Endothelial cell of hepatic sinusoid (primary cell): ENCODE measurements at regions not wholly inside any gene's neighbourhood (a gene's known extent, or its start where the extent isn't known, plus 50 kb on each side); places are given as distances from the start of the nearest gene placed in this dataset.
"Not testable (repeated sequence)": the region's sequence is repeated elsewhere in the genome, so short reads cannot be mapped to it uniquely, and the experiment has no call there.

Experiments used
- in situ Hi-C: cut with HindIII; loops from 2 replicates; pipeline ENCODE4 v1.10.0; 2017; ENCODE audit warnings: low sequenced_read_pairs

DNA sequence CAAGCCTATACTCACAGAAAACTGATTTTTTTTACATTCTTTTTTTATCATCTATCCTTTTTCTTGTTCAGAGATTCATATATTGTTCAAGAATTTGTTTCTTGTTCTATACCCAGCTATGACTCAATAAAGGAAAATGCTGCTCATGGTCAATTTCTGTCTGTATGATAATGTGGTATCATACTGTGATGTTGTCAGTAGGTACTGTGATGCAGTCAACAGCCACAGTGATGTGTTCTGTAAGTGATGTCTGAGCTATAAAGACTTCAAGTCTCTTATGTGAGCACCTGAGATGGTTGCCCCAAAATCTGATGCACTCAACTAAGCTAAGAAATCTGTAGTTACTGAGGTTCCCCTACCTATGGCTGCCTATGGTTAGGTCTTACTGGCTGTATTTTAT, 294.2 kb upstream of the GRIN3A start:
- in situ Hi-C loops = no loop called here

DNA sequence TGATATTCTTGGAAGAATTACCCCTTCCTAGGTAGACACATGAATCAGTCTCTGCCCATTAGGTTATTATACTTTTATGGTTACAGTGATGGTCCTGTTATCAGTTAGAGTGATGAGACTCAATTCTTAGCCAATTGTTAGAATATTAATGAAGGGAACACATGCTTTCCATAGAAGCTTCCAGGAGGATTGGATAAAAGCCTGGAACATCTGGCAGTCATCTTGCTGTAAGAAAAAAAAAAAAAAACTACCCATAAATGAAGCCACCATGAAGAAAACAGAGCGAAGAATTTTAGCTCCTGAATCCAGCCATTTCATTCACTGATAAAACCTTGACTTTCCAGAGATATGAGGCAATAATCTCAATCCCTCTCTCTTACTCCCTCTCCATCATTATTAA, 262.5 kb upstream of the GRIN3A start:
- in situ Hi-C loops = no loop called here

GRCh38 chr9:101999441-101999840, 261.0 kb upstream of the GRIN3A start:
- in situ Hi-C loops = no loop called here

DNA sequence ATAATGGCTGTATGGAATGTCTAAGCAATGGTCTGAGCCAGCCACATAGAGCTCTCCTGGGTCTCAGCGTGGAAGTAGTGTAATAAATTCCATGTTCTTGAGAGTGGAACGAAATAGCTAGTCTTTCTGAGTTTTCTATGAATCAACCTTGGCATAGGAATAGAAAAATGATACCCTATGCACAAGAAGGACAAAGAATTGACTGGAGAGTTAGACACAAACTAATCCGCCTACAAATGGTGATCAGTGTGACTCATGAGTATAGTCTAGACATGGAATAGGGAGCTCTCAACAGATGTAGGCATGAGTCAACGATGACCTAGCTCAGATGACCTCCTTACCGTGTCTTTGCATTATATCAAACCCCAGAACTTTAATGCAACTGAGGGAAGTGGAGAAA, 256.8 kb upstream of the GRIN3A start:
- in situ Hi-C loops = no loop called here

- in situ Hi-C loops = no loop called here
Measured at GRCh38 chr9:101993771-101994170, 255.3 kb upstream of the GRIN3A start.

GRCh38 chr9:101991926-101992325, 253.5 kb upstream of the GRIN3A start:
- in situ Hi-C loops = no loop called here

DNA sequence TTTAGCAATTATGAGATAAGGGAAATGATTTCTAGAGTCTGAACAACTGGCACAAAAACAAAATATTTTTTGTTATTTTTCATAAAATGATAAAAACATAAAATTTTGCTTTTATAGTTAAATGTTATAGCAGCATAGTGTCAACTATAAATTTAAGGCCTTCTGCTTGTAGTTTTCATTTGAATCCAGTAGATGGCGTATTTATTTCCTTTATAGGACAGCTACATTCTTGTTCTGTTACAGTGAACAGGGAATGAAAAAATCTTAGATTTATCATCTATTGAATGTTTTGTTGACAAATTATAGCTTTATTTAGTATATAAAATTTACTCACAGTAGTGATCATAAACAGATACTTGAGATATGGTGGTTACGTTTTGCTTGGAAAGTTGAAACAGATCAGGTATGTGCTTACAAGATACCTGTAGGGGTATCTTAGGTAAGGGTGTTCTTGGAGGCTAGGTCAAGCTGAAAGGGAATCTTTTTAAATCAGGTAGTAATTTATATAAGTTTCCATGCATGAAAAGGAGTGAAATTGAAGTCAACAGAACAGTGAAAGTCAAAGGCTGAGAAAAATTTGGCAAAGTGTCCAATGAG, 239.3 kb upstream of the GRIN3A start:
- in situ Hi-C loops = no loop called here

DNA sequence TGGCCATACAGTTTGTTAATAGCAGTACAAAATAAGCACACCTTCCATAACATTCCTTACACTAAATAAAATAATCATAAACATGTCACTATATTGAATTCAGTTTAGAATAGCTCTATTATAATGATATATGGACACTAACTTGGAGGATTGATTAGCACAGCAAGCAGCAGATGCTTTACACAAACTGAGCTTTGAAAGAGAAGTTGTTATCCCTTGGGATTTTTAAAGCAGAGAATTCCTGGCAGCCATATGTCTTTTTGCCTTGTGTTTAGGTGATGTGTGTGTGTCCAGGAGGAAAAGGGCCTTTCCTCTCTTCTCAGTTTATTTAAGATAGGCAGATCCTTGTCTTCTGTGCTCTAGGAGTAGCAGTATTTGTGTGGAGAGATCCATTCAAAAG, 232.2 kb upstream of the GRIN3A start:
- in situ Hi-C loops = no loop called here

GRCh38 chr9:101968392-101968791, 229.9 kb upstream of the GRIN3A start:
- in situ Hi-C loops = no loop called here

- in situ Hi-C loops = no loop called here
Measured at GRCh38 chr9:101966691-101967090, 228.2 kb upstream of the GRIN3A start.

DNA sequence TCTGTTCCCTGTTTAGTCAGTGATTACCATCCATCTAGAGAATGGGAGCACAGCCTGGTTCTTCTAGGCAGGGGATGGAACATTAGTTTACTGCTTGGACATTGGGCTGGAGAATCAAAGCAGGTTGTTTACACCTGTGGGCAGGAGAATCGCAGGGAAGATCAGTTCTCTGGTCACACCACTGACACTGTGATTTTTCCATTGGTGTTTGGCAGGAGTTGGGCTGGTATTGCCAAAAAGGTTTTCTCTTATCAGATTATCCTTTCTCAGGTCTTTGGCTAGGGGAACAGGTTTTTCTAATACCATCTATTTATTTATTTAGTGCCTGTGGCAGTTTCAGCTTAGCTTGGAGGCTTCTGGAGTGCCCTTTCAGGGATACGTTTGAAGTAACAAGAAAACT, 219.3 kb upstream of the GRIN3A start:
- in situ Hi-C loops = no loop called here

DNA sequence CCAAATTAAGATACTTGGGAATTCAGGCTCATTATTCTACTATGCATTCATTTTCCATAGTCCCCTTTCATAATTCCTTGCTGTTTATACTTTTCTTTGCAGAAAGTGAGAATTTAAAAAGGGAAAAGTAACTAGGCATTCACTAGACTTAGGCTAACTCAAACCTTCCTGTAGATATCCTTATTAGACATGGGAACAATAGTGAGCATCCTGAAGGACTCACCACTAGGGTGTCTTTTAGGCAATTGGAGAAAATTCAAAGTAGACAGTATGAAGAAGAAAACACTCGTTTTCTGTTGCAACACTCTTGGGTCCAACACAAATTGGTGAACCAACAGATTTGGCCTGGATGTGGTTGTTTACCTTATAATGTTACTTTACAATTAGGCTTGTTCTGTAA, 213.2 kb upstream of the GRIN3A start:
- in situ Hi-C loops = no loop called here

DNA sequence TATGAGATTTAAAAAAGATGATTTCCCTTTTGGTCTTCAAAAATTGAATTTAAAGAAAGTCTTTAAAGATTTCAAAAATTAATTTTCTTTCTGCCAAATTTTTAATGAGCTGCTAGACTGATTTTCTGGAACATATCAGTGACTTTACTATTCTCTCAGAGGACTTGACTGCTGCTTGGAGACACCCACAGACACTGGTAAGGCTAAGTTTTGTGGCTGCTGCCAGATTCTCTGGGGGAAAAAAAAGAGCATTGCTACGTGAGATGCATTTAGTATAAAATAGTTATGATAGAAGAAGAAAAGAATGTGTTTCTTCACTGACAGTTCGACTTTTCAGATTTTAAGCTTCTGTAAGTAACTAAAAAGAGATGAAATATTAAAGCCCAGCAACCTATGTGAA, 193.3 kb upstream of the GRIN3A start:
- in situ Hi-C loops = no loop called here

DNA sequence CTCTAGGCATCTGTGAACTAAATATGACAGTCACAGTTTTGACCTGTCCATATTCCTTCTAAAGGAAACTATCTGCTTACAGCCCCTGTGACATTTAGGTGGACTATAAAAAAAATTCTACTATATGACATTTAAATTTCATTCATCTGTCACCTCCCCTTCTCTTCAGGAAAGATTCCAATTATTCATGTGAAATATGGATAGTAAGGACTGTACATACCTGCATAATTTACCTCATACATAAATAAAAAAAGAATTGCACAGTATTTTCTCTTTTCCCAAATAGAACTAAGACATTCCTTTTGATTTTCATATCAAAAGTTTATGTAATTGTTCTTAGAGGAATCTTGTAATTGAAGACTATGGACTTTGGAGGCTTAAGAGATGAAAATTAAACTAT, 192.3 kb upstream of the GRIN3A start:
- in situ Hi-C loops = no loop called here

DNA sequence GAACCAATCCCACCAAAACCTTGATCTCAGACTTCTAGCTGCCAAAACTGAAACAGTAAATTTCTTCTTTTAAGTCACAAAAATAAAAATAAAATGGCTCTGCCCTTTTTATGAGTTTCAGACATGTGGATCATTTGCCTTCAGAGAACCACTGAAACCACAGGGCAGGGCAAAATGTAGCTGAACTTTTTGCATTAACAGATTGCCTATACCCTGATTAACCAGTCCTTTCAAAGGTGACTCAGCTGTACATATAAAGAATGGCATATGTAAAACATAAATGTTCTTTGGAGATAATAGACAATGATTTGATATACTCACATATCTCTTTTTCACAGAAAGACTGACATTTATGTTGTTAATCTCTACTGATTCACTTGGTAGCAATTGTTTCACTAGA, 187.1 kb upstream of the GRIN3A start:
- in situ Hi-C loops = no loop called here

DNA sequence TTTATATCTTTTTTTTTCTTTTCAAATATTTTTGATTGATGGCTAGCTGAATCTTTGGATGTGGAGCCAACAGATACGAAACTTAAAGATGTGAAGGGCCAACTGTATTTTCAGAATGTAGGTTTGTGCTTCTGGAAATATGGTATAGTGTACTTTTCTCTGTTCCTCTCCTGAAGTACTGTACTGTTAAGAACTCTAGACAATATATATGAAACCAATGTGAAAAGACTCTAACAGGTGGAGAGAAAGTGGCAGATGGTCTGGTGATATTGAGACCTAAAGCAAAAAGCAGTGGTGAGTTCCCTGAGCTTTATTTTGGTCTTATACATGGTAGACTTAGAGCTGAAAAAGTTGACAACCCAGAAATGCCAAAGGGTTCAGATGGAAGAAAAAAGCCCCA, 185.0 kb upstream of the GRIN3A start:
- in situ Hi-C loops = no loop called here

- in situ Hi-C loops = not testable (repeated sequence)
Measured at GRCh38 chr9:101916948-101917347, 178.5 kb upstream of the GRIN3A start.

- in situ Hi-C loops = no loop called here
Measured at GRCh38 chr9:101915482-101915881, 177.0 kb upstream of the GRIN3A start.

DNA sequence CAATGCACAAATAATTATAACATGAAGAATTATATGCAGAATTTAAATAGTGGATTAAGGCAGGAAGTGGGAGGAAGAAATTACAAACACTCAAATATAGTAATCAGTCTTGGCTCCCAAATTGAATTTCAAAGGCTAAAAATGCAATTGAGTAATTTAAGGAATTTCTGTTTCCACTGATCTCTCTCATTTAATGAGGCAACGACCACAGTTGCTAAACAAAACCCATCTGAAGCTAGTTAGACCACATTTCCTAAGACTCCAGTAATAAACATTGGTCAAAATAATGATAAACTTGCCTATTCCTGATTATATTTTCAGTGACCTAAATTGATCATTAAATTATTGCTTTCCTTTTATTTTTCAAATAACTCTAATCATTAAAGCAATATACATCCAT, 174.3 kb upstream of the GRIN3A start:
- in situ Hi-C loops = no loop called here

DNA sequence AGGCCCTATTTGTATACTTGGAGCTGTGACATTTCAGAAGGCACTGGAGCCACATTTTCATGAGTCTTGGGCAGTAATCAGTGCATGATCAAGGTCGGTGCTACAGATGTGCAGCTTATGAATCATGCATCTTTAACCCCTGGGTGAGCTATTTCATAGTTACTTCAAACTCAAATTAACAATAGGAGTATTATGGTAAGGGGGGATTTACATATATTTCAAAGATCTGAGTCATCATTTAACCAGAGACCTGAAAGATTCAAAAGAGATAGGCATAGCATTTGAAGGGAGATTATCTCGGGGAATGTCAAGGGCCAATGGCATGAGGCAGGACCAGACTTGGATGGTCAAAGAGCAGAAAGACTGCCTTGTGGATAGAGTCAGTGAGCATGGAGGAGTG, 169.0 kb upstream of the GRIN3A start:
- in situ Hi-C loops = no loop called here

DNA sequence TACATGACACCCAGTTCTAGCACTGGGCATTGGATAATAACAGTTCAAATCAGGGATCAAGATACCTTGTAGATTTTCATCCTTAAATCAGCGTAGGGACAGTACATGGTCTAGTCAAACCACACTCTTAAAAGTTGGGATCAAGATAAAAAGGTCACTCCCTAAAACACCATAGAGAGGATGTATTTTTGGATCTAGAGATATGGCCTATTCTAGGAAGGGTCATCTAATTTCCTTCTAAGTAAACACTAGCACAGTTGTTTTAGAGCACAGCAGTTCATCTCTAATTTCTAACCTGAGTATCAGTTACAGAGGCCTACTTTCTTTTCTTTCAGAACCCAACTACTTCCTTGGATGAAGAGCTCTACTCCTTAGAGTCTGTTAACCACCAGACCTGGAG, 166.4 kb upstream of the GRIN3A start:
- in situ Hi-C loops = no loop called here

- in situ Hi-C loops = no loop called here
Measured at GRCh38 chr9:101902051-101902450, 163.6 kb upstream of the GRIN3A start.

DNA sequence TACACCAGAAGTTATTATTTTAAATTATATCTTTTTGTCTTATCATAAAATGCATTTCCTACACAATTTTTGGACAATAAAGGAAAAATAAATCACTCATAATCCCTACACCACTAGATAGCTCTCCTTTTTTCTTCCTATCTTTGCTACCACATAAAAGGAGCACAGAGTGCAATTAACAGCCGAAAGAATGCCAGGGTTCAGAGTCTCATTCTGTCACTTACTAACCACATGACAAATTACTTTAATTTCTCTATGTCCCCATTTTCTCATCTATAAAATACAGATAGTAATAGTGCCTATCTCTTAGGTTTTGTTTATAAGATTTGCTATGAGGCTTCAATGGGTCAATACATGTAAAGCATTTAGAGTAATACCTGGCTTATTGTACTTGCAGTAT, 158.7 kb upstream of the GRIN3A start:
- in situ Hi-C loops = no loop called here
